Astrocyte of the cerebellum (primary cell): ENCODE measurements at regions not wholly inside any gene's neighbourhood (a gene's known extent, or its start where the extent isn't known, plus 50 kb on each side); places are given as distances from the start of the nearest gene placed in this dataset.
"Not testable (repeated sequence)": the region's sequence is repeated elsewhere in the genome, so short reads cannot be mapped to it uniquely, and the experiment has no call there.

Source experiments
- DNase-seq: peaks from one replicate; pipeline ENCODE4 v3.0.0-alpha.2; 2011; ENCODE audit warnings: low read depth
- H3K4me3 ChIP-seq: 2 replicates; pipeline ENCODE4 v1.5.1; 2011; ENCODE audit warnings: mild to moderate bottlenecking, low read depth, low read length, moderate library complexity
- CTCF ChIP-seq: IDR thresholded peaks from 2 replicates; pipeline ENCODE4 v1.5.1; 2012; ENCODE audit warnings: low read length, low read depth, moderate library complexity, mild to moderate bottlenecking; ENCODE audit errors: missing control alignments
- in situ Hi-C: cut with HindIII; loops from 2 replicates; pipeline ENCODE4 v1.10.0; 2017; ENCODE audit warnings: low sequenced_read_pairs

DNA sequence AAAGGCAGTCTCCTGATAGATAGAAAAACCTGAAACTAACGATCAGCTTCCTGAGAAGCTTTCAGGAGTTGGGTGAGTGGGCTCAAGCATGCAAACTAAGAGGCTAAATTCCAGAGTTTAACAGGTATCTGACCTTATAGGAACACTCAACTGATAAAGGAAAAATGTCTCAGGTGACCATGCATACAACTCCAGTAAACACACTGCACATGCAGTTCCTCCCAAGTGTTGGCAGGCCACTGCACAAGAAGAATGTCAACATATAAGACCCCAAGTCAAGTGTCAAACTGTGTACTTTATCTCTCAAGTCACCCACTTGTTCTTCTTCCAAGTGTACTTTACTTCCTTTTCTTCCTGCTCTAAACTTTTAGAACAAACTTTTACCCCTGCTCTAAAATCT lies 981.2 kb downstream of the FAM133A start:
- DNase-seq, result no peak
- in situ Hi-C loops, result no loop called here
- H3K4me3 ChIP-seq, result no peak overlapping the region
- no peak for TF ChIP-seq CTCF

GRCh38 chrX:94662689-94663088 lies 988.7 kb downstream of the FAM133A start:
- no peak overlapping the region for H3K4me3 ChIP-seq
- no peak for TF ChIP-seq CTCF
- in situ Hi-C loops, result no loop called here
- DNase-seq, result no peak

- TF ChIP-seq CTCF, result no peak
- DNase-seq, result no peak
- H3K4me3 ChIP-seq, result no peak overlapping the region
- in situ Hi-C loops, result no loop called here
These were observed 1002.3 kb downstream of the FAM133A start for GRCh38 chrX:94676285-94676684.

DNA sequence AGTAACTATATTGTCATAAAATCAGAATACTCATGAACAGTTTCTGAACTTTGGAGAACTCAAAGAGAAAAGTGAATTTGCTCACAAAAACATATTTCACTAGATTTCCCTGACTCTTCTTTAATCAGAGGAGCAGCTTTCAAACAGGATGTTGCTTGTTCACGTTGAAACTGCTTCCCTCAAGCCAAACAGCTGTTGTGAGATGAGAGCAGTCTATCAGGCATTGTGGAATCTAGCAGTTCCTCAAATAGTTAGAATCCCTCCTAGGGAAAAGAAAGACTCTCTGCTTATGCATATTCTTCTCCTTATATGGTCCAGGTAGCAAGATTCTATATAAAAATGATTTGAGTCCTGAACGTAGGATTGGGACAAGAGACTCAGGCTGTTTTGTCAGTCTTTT lies 1012.1 kb downstream of the FAM133A start:
- H3K4me3 ChIP-seq, result no peak overlapping the region
- in situ Hi-C loops, result no loop called here
- DNase-seq, result no peak
- TF ChIP-seq CTCF, result no peak

- no peak overlapping the region for H3K4me3 ChIP-seq
- DNase-seq, result no peak
- no peak for TF ChIP-seq CTCF
- in situ Hi-C loops, result no loop called here
These were observed 1021.9 kb downstream of the FAM133A start for GRCh38 chrX:94695910-94696309.

GRCh38 chrX:94704348-94705256 lies 1030.6 kb downstream of the FAM133A start:
- H3K4me3 ChIP-seq, in situ Hi-C loops, DNase-seq: not testable (repeated sequence)

DNA sequence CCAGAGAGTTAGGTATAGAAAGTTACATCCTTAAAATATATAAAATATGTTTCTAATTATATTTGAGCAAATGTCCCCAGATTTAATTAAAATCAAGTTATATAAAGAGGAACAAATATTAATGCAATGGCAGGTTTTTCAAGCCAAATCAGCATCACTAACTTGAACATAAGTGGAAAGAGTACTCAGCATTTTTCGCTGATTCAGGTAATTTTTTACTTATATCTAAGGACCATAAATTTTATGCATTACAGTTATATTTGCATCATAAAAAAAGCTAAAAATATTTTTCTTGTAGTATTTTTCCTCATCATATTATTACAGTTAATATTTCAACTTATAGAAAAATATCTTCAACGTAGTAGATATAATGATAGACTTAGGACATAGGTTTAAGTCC lies 1047.4 kb downstream of the FAM133A start:
- DNase-seq, result no peak
- no peak for TF ChIP-seq CTCF
- in situ Hi-C loops, result no loop called here
- no peak overlapping the region for H3K4me3 ChIP-seq
